HEK293T (cell line): ENCODE measurements at regions not wholly inside any gene's neighbourhood (a gene's known extent, or its start where the extent isn't known, plus 50 kb on each side); places are given as distances from the start of the nearest gene placed in this dataset.

ENCODE experiments used
- ARNT ChIP-seq: fragments of 450-650 bp; IDR thresholded peaks from 2 replicates; pipeline ENCODE4 v1.6.1; 2017; ENCODE audit warnings: mild to moderate bottlenecking
- BHLHE40 ChIP-seq: fragments of 450-650 bp; IDR thresholded peaks from 2 replicates; pipeline ENCODE4 v1.6.1; 2016; ENCODE audit warnings: mild to moderate bottlenecking, moderate library complexity, borderline replicate concordance
- ELF4 ChIP-seq: fragments of 450-650 bp; IDR thresholded peaks from 2 replicates; pipeline ENCODE4 v1.6.1; 2017; ENCODE audit warnings: antibody characterized with exemption
- FOXK2 ChIP-seq: fragments of 450-650 bp; IDR thresholded peaks from 2 replicates; pipeline ENCODE4 v1.6.1; 2016; ENCODE audit warnings: mild to moderate bottlenecking
- FOXM1 ChIP-seq: fragments of 450-650 bp; IDR thresholded peaks from 2 replicates; pipeline ENCODE4 v1.6.1; 2017; ENCODE audit warnings: mild to moderate bottlenecking, borderline replicate concordance
- HDGF ChIP-seq: fragments of 450-650 bp; IDR thresholded peaks from 2 replicates; pipeline ENCODE4 v1.6.1; 2017; ENCODE audit warnings: antibody characterized with exemption, borderline replicate concordance
- LEF1 ChIP-seq: fragments of 450-650 bp; IDR thresholded peaks from 2 replicates; pipeline ENCODE4 v1.6.1; 2017; ENCODE audit warnings: mild to moderate bottlenecking, borderline replicate concordance
- NFRKB ChIP-seq: fragments of 450-650 bp; IDR thresholded peaks from 2 replicates; pipeline ENCODE4 v1.6.1; 2016; ENCODE audit warnings: mild to moderate bottlenecking, moderate library complexity
- SP1 ChIP-seq: fragments of 450-650 bp; IDR thresholded peaks from 2 replicates; pipeline ENCODE4 v1.6.1; 2017
- SUZ12 ChIP-seq: fragments of 450-650 bp; IDR thresholded peaks from 2 replicates; pipeline ENCODE4 v1.6.1; 2016; ENCODE audit warnings: mild to moderate bottlenecking
- TARDBP ChIP-seq: fragments of 450-650 bp; IDR thresholded peaks from 2 replicates; pipeline ENCODE4 v1.6.1; 2016
- ZNF384 ChIP-seq: fragments of 450-650 bp; IDR thresholded peaks from 2 replicates; pipeline ENCODE4 v1.6.1; 2016

DNA sequence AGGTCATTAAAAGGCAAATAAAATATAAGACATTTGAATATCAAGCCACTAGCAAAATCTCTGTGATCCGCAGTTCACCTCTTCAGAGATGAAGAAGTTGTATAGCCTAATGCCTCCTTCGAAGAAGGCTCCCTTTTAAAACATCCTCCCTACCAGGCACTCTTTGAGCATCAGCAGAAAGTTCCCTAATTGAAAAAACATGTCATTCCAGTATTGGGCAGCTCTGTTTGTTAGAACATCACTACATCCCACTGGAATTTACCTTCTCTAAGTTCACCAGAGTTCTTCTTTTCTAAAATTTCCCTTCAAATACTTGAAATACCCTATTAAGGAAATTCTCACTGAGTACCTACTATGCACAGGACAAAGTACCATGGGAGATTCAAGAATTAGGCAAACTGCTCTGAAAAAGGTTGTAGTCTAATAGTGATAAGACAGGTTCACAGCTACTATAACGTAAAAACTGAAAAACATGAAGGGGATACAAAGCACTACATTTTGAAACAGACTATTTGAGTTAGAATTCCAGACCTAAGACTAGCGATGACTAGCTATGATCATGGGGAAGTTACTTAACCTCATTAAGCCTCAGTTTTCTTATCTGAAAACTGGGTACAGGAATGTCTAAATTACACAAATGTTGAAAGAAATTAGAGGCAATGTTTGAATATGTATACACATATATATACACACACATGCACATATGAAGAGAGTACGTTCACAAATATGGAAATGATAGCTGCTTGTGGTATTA is 128.7 kb downstream of the ELAPOR2 start:
- no peak for TF ChIP-seq NFRKB
- TF ChIP-seq TARDBP = no peak
- no peak for TF ChIP-seq SUZ12
- no peak for TF ChIP-seq SP1
- no peak for TF ChIP-seq ELF4
- TF ChIP-seq FOXM1 = no peak
- no peak for TF ChIP-seq ARNT
- TF ChIP-seq FOXK2 = no peak
- TF ChIP-seq BHLHE40 = no peak
- TF ChIP-seq HDGF = no peak
- no peak for TF ChIP-seq ZNF384
- no peak for TF ChIP-seq LEF1
